ENCODE measurements at regions not wholly inside any gene's neighbourhood (a gene's known extent, or its start where the extent isn't known, plus 50 kb on each side); places are given as distances from the start of the nearest gene placed in this dataset.

DNA sequence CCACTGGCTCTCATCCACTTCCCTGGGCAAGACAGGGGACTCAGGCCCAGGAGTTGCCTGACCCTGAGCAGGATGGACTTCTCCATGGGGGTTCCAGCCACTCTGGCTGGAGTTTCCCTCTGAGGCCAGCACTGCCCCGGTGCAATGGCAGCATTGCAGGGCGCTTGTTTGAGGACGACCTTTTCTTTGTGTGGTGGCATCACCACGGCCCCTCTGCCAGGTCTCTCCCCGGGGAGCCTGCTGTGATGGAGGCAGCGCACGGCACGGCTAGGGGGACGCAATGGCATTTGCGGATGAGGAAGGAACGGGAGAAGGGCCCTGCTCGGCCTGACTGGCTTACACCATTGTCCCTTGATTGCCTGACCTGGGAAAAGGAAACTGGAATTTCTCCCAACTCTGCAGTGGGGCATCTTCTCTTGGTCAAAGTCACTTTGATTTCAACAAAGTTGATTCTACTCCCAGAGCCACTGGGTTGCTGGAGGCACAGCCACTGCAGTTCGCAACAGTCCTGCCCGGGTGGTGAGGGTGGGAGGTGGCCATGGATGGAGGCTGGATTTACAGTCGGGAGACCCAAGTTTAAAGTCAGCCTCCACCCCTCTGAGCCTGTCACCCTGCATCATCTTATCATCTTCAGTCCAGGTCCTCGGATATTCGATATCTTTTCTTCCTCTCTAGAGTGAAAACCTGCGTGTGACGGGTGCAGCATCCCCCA is 82.9 kb upstream of the ZNF469 start:
- TF ChIP-seq CEBPB (IDR thresholded peaks at IDR 0.05) (no peak), EP300 (IDR thresholded peaks at IDR 0.05; ENCODE audit: borderline replicate concordance) (no peak), TCF12 (IDR thresholded peaks at IDR 0.05; ENCODE audit: low read depth) (no peak), NFIC (IDR thresholded peaks at IDR 0.05) (no peak), TAF1 (IDR thresholded peaks at IDR 0.05; ENCODE audit: low read depth) (no peak), CREB1 (IDR thresholded peaks at IDR 0.05; ENCODE audit: low read depth) (no peak), TEAD4 (IDR thresholded peaks at IDR 0.05) (no peak), ZBTB7A (IDR thresholded peaks at IDR 0.05; ENCODE audit: low read depth) (no peak), FOXM1 (IDR thresholded peaks at IDR 0.05; ENCODE audit: borderline replicate concordance, low read depth) (no peak), YY1 (IDR thresholded peaks at IDR 0.05; ENCODE audit: low read depth) (no peak), RAD21 (IDR thresholded peaks at IDR 0.05; ENCODE audit: low read depth) (no peak), EGR1 (IDR thresholded peaks at IDR 0.05) (no peak)
- TF ChIP-seq, protein P1, sequence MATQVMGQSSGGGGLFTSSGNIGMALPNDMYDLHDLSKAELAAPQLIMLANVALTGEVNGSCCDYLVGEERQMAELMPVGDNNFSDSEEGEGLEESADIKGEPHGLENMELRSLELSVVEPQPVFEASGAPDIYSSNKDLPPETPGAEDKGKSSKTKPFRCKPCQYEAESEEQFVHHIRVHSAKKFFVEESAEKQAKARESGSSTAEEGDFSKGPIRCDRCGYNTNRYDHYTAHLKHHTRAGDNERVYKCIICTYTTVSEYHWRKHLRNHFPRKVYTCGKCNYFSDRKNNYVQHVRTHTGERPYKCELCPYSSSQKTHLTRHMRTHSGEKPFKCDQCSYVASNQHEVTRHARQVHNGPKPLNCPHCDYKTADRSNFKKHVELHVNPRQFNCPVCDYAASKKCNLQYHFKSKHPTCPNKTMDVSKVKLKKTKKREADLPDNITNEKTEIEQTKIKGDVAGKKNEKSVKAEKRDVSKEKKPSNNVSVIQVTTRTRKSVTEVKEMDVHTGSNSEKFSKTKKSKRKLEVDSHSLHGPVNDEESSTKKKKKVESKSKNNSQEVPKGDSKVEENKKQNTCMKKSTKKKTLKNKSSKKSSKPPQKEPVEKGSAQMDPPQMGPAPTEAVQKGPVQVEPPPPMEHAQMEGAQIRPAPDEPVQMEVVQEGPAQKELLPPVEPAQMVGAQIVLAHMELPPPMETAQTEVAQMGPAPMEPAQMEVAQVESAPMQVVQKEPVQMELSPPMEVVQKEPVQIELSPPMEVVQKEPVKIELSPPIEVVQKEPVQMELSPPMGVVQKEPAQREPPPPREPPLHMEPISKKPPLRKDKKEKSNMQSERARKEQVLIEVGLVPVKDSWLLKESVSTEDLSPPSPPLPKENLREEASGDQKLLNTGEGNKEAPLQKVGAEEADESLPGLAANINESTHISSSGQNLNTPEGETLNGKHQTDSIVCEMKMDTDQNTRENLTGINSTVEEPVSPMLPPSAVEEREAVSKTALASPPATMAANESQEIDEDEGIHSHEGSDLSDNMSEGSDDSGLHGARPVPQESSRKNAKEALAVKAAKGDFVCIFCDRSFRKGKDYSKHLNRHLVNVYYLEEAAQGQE (IDR thresholded peaks at IDR 0.05; ENCODE audit: low read depth): no peak
- TF ChIP-seq, protein P2, sequence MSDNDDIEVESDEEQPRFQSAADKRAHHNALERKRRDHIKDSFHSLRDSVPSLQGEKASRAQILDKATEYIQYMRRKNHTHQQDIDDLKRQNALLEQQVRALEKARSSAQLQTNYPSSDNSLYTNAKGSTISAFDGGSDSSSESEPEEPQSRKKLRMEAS (IDR thresholded peaks at IDR 0.05): no peak
- TF ChIP-seq, protein P3, sequence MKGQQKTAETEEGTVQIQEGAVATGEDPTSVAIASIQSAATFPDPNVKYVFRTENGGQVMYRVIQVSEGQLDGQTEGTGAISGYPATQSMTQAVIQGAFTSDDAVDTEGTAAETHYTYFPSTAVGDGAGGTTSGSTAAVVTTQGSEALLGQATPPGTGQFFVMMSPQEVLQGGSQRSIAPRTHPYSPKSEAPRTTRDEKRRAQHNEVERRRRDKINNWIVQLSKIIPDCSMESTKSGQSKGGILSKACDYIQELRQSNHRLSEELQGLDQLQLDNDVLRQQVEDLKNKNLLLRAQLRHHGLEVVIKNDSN (IDR thresholded peaks at IDR 0.05): no peak

DNA sequence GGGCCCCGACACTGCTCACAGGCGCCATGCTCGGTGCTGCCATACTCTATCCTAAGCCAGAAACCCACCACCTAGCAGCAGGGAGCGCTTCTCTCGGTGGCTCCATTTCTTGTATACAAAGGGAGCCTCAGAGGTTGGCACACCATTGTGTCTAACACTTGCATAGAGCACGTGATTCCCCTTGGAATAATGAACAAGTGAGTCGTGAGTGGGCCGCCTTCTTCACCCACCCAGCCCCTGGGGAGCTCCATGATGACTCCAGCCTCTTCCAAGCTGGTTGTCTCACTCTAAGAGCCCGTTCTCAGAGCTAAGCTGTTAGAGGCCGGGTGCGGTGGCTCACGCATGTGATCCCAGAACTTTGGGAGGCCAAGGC is 82.3 kb upstream of the ZNF469 start:
- TF ChIP-seq EP300 (IDR thresholded peaks at IDR 0.05; ENCODE audit: borderline replicate concordance): no peak
- TF ChIP-seq RAD21 (IDR thresholded peaks at IDR 0.05; ENCODE audit: low read depth): no peak
- TF ChIP-seq TAF1 (IDR thresholded peaks at IDR 0.05; ENCODE audit: low read depth): no peak
- no peak for TF ChIP-seq EGR1 (IDR thresholded peaks at IDR 0.05)
- TF ChIP-seq, protein P3 (IDR thresholded peaks at IDR 0.05): no peak
- no peak for TF ChIP-seq ZBTB7A (IDR thresholded peaks at IDR 0.05; ENCODE audit: low read depth)
- TF ChIP-seq TCF12 (IDR thresholded peaks at IDR 0.05; ENCODE audit: low read depth): no peak
- TF ChIP-seq FOXM1 (IDR thresholded peaks at IDR 0.05; ENCODE audit: borderline replicate concordance, low read depth): no peak
- TF ChIP-seq TEAD4 (IDR thresholded peaks at IDR 0.05): no peak
- TF ChIP-seq, protein P1 (IDR thresholded peaks at IDR 0.05; ENCODE audit: low read depth): no peak
- no peak for TF ChIP-seq CEBPB (IDR thresholded peaks at IDR 0.05)
- TF ChIP-seq, protein P2 (IDR thresholded peaks at IDR 0.05): no peak
- no peak for TF ChIP-seq CREB1 (IDR thresholded peaks at IDR 0.05; ENCODE audit: low read depth)
- TF ChIP-seq YY1 (IDR thresholded peaks at IDR 0.05; ENCODE audit: low read depth): no peak
- TF ChIP-seq NFIC (IDR thresholded peaks at IDR 0.05): no peak

DNA sequence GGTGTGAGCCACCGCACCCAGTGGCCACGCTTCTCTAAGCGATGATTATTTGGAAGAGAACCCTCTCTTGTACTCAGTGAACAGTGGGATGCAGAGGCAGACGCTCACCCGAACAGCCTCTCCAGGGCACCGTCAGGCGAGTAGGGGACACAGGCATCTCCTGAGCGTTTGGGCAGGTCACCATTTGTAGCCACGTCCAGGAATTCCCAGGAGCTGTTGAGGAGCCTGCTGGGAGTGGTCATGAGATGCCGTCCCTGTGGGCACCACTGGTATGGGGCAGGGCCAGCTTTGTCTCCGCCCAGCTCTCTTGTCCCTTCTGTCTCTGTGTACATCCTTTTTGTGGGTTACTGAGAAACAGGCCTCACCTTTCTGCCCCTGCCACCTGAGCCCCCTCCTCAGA is 81.3 kb upstream of the ZNF469 start:
- no peak for TF ChIP-seq TAF1 (IDR thresholded peaks at IDR 0.05; ENCODE audit: low read depth)
- no peak for TF ChIP-seq YY1 (IDR thresholded peaks at IDR 0.05; ENCODE audit: low read depth)
- TF ChIP-seq, protein P3 (IDR thresholded peaks at IDR 0.05): no peak
- TF ChIP-seq FOXM1 (IDR thresholded peaks at IDR 0.05; ENCODE audit: borderline replicate concordance, low read depth): no peak
- TF ChIP-seq TEAD4 (IDR thresholded peaks at IDR 0.05): no peak
- TF ChIP-seq TCF12 (IDR thresholded peaks at IDR 0.05; ENCODE audit: low read depth): no peak
- no peak for TF ChIP-seq RAD21 (IDR thresholded peaks at IDR 0.05; ENCODE audit: low read depth)
- TF ChIP-seq, protein P2 (IDR thresholded peaks at IDR 0.05): no peak
- no peak for TF ChIP-seq NFIC (IDR thresholded peaks at IDR 0.05)
- no peak for TF ChIP-seq CEBPB (IDR thresholded peaks at IDR 0.05)
- TF ChIP-seq CREB1 (IDR thresholded peaks at IDR 0.05; ENCODE audit: low read depth): no peak
- TF ChIP-seq EP300 (IDR thresholded peaks at IDR 0.05; ENCODE audit: borderline replicate concordance): no peak
- TF ChIP-seq, protein P1 (IDR thresholded peaks at IDR 0.05; ENCODE audit: low read depth): no peak
- TF ChIP-seq ZBTB7A (IDR thresholded peaks at IDR 0.05; ENCODE audit: low read depth): no peak
- TF ChIP-seq EGR1 (IDR thresholded peaks at IDR 0.05): no peak

Data from Ishikawa (cell line).